ENCODE measurements at regions not wholly inside any gene's neighbourhood (a gene's known extent, or its start where the extent isn't known, plus 50 kb on each side); places are given as distances from the start of the nearest gene placed in this dataset.

DNA sequence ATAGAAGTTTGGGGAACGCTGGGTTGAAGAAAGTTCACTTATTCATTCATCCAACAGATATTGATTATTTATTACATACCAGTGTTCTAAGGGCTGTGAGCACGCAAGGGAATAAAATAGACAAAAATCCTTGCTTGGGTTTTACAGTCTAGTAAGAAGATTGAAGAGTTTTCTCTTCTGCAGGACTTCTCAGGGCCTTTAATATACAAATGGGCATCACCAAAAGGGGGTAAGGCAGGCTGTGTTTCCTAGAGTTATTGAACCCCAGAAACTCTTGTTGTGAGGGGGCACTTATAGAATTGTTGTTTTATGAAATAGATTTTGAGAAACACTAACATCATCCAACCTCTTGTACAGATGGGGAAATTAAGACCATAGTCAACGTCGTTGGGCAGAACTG is 198.5 kb upstream of the ZNF618 start:
- TF ChIP-seq GATA3 (IDR thresholded peaks at IDR 0.05; ENCODE audit: low read depth, low read length) (no peak), GATA2 (IDR thresholded peaks at IDR 0.05; ENCODE audit: low read depth, low read length) (no peak)

GRCh38 chr9:113678119-113678858 is 197.8 kb upstream of the ZNF618 start:
- no peak for TF ChIP-seq GATA2 (IDR thresholded peaks at IDR 0.05; ENCODE audit: low read depth, low read length)

DNA sequence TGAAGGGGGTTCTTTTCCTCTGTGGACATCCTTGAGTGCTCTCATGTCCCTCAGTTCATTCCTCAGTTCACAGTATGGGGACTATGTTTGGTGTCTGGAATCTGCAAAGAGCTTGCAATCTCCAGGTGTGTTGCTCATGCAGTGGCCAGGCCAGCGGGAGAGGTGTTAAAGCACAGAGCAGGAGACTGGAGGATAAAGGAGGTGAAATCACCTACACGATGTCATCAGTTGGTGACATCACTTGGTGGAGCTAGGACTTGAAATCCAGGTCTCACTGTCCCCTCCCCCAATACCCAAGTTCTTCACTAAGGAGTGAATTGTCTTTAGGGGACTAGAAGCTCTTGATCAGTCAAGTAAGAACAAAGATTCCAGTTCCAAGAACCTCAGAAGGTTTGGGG is 197.3 kb upstream of the ZNF618 start:
- no peak for TF ChIP-seq GATA3 (IDR thresholded peaks at IDR 0.05; ENCODE audit: low read depth, low read length)
- no peak for TF ChIP-seq GATA2 (IDR thresholded peaks at IDR 0.05; ENCODE audit: low read depth, low read length)

DNA sequence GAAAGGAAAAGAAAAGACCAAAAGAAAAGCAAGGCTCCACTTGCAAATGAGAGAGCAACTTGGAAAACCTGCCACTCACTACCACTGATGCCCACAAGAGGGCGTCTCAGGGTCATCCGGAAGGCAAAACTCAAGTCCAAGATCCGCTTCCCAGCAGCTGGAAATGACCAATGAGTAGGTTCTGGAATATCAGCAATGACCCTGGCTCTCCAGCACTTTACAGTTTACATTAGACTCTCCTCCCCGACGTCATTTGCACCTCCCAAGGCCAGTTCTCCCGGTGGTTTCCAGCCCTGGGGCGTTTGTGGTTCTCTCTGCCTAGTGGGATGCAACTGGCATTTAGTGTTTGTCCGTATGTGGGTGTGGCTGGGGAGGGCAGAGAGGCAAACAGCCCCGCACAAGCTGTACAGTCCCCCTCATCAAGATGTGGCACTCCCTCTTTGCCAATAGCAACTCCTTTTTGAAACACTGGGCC is 193.8 kb upstream of the ZNF618 start:
- TF ChIP-seq GATA3 (IDR thresholded peaks at IDR 0.05; ENCODE audit: low read depth, low read length), result no peak
- no peak for TF ChIP-seq GATA2 (IDR thresholded peaks at IDR 0.05; ENCODE audit: low read depth, low read length)

DNA sequence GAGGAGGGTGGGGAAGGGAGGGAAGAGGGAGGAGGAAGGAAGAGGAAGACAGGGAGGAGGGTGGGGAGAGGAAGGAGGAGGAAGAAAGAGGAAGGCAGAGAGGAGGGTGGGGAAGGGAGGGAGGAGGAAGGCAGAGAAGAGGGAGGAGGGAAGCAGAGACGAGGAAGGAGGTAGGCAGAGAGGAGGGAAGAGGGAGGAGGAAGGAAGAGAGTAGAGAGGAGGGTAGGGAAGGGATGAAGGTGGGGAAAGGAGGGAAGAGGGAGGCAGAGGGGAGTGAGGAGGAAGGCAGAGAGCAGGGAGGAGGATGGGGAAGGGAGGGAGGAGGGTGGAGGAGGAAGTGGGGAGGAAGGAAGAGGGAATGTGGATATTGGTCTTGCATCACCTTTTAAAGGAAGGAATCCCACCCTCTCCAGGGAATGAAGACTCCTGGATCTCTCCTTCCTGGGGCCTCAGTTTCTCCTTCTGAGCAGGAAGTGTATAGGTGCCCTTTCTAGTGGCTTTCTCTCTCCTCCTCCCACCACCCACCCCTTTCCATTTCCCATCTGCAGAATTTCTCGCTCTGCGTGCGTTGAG is 188.9 kb upstream of the ZNF618 start:
- no peak for TF ChIP-seq GATA2 (IDR thresholded peaks at IDR 0.05; ENCODE audit: low read depth, low read length)
- TF ChIP-seq GATA3 (IDR thresholded peaks at IDR 0.05; ENCODE audit: low read depth, low read length), result no peak

DNA sequence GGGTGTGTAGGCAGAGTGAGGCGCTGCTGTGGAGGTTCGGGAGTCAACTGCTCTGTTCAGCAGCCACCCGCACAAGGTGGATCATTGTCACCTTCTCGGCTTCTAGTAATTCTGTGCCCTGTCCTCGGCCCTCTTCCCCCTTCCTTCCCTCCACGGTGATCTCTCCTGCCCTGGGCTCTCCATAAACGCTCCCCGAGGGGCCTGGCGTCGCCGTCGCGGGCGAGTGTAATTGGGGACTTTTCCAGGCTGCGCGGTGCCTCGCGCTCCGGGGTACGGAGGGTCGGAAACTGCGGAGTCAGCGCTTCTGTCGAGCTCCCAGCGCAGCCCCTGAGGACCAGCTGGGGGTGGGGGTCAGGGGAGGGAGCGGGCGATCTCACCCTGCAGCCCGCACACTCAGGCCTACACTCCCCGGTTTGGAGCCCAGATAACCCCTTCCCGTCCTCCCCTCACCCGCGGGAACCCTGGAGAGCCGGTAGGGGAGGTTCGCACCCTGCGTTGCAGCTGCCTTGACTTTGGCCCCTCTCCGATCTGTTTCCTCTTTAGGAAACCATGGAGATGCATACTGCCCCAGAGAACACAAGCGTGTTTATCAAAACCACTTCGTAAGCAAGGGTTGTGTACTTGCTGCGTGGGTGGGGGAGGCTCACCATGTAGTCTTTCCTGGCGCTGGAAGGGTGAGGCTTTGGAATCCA is 188.3 kb upstream of the ZNF618 start:
- TF ChIP-seq GATA2 (IDR thresholded peaks at IDR 0.05; ENCODE audit: low read depth, low read length), result no peak
- TF ChIP-seq GATA3 (IDR thresholded peaks at IDR 0.05; ENCODE audit: low read depth, low read length), result no peak

- TF ChIP-seq GATA2 (IDR thresholded peaks at IDR 0.05; ENCODE audit: low read depth, low read length) (no peak), GATA3 (IDR thresholded peaks at IDR 0.05; ENCODE audit: low read depth, low read length) (no peak)
Observed at GRCh38 chr9:113690055-113690740, 185.9 kb upstream of the ZNF618 start.

- no peak for TF ChIP-seq GATA2 (IDR thresholded peaks at IDR 0.05; ENCODE audit: low read depth, low read length)
- TF ChIP-seq GATA3 (IDR thresholded peaks at IDR 0.05; ENCODE audit: low read depth, low read length), result no peak
Observed at GRCh38 chr9:113692256-113692655, 183.9 kb upstream of the ZNF618 start.

DNA sequence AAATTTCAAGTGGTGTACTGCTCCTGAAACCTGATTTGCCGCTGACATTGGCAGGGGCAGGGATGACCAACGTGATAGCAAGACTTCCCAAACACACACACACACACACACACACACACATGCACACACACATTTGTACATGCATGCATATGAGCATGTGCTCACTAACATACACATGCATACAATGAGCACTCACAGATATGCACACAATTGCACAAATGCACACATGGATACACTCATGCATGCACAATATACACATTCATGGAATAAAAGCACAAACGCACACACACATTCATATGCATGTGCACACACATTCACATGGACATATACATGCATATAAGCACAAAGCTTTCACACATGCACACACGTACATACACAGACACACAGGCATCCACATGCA is 181.2 kb upstream of the ZNF618 start:
- TF ChIP-seq GATA3 (IDR thresholded peaks at IDR 0.05; ENCODE audit: low read depth, low read length), result no peak
- TF ChIP-seq GATA2 (IDR thresholded peaks at IDR 0.05; ENCODE audit: low read depth, low read length), result no peak

DNA sequence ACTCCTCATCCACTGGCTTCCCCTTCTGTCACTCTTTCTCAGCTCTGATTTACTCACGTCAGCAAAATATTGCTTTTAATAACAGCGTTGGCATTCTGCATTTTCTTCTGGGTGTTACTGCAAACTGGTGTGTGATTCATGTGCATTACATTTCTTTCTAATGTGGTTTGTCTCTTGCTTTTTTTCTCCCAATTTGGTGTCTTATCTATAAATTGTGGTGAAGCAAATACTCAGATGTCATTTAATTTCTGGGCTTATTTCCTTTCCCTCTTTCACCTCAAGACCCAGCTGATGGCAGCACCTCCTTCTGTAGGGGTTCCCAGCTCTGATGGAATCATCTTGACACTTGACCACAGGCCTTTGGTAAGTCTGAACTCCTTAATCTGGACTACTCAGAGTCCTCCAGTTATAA is 180.7 kb upstream of the ZNF618 start:
- TF ChIP-seq GATA2 (IDR thresholded peaks at IDR 0.05; ENCODE audit: low read depth, low read length) (no peak), GATA3 (IDR thresholded peaks at IDR 0.05; ENCODE audit: low read depth, low read length) (no peak)

DNA sequence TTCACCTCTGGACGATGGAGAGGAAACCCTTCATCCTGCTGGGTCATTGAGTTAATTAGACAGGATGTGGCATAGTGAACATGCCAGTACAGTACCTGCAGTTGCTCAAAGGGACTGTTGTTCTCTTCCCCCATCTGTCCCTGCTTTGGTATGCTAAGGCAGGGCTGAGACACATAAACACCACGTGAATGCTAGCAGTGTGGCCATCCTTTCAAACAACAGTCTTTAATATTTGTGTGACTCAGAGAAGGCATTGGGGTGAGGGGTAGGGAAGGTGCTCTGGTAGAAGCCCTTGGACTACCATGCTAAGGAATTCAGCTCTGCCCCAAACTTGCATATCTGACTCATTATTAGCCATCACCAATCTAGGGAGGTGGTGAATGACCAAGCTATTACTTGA is 180.2 kb upstream of the ZNF618 start:
- TF ChIP-seq GATA2 (IDR thresholded peaks at IDR 0.05; ENCODE audit: low read depth, low read length), result no peak
- TF ChIP-seq GATA3 (IDR thresholded peaks at IDR 0.05; ENCODE audit: low read depth, low read length), result no peak

DNA sequence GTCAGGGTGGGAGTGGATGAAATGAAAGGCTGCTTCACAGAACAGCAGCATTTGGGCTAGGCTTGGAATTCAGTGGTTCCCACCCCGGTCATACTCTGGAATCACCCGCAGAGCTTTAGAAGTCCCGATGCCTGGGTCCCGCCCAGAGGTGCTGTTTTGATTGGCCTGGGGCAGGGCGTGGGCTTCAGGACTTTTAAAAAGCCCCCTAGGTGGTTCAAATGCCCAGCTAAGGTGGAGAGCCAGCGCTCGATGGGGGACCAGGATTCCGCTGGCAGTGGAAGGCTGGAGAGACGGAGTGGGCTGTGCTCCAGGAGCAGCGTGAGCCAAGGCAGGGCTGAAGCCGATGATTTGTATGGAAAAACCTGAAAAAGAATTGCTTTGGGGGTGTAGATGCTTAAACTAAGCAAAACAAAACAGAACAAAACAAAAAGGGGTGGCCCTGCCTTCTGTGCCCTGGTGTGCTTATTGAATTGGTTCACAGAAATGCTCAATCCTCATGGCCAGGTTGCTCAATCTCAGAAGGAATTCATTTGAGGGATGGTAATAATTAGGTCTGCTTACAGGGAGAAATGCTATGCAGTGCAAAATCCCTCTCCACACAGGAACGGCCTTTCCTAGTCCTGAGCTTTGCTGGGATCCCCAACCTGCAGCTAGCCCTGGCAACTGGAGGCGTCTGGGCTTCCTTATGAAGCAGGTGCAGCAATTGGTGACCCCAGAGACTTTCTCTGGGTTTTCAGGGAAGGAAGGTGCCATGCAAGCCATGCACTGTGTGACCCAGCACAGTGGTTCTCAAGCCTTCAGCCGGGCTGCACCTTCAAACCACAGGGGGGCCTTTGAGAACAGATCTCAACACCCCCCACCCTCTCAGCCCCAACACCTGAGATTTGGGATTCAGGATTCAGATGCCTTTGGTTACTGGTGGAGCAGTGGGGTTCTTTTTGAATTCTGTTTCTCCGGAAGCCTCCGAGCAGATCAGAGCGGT is 174.0 kb upstream of the ZNF618 start:
- TF ChIP-seq GATA2 (IDR thresholded peaks at IDR 0.05; ENCODE audit: low read depth, low read length), result no peak
- no peak for TF ChIP-seq GATA3 (IDR thresholded peaks at IDR 0.05; ENCODE audit: low read depth, low read length)

- no peak for TF ChIP-seq GATA3 (IDR thresholded peaks at IDR 0.05; ENCODE audit: low read depth, low read length)
- no peak for TF ChIP-seq GATA2 (IDR thresholded peaks at IDR 0.05; ENCODE audit: low read depth, low read length)
Observed at GRCh38 chr9:113705306-113705927, 170.7 kb upstream of the ZNF618 start.

Data from SH-SY5Y (cell line).